ENCODE measurements at regions not wholly inside any gene's neighbourhood (a gene's known extent, or its start where the extent isn't known, plus 50 kb on each side); places are given as distances from the start of the nearest gene placed in this dataset.

GRCh38 chr10:59108296-59108870, 68.1 kb upstream of the PHYHIPL start:
- TF ChIP-seq CTCF (IDR thresholded peaks at IDR 0.05) (no peak), POLR2AphosphoS5 (IDR thresholded peaks at IDR 0.05) (no peak)

Measured in esophagus muscularis mucosa (tissue), 3 donors.